GM19463 (cell line): ENCODE measurements at regions not wholly inside any gene's neighbourhood (a gene's known extent, or its start where the extent isn't known, plus 50 kb on each side); places are given as distances from the start of the nearest gene placed in this dataset.
"Not testable (repeated sequence)": the region's sequence is repeated elsewhere in the genome, so short reads cannot be mapped to it uniquely, and the experiment has no call there.

Source experiments
- ATAC-seq: cut with Tn5 transposase; IDR thresholded peaks from one replicate; pipeline ENCODE4 v1.9.1; 2021; ENCODE audit warnings: mild to moderate bottlenecking, moderate library complexity; ENCODE audit not compliant: unreplicated experiment

- ATAC-seq: no peak
Observed at GRCh38 chr4:122100508-122100907, 51.6 kb upstream of the BLTP1 start.

- no peak for ATAC-seq
Observed at GRCh38 chr4:122099896-122100295, 52.2 kb upstream of the BLTP1 start.

- no peak for ATAC-seq
Observed at GRCh38 chr4:122091836-122092405, 60.2 kb upstream of the BLTP1 start.

GRCh38 chr4:122091397-122091796, 60.7 kb upstream of the BLTP1 start:
- no peak for ATAC-seq

- no peak for ATAC-seq
Observed at GRCh38 chr4:122090989-122091388, 61.1 kb upstream of the BLTP1 start.

- ATAC-seq: no peak
Observed at GRCh38 chr4:122086338-122087065, 65.6 kb upstream of the BLTP1 start.

GRCh38 chr4:122083989-122084388, 68.1 kb upstream of the BLTP1 start:
- no peak for ATAC-seq

- ATAC-seq: no peak
Observed at GRCh38 chr4:122083351-122083750, 68.8 kb upstream of the BLTP1 start.

GRCh38 chr4:122082661-122083060, 69.5 kb upstream of the BLTP1 start:
- no peak for ATAC-seq

GRCh38 chr4:122077653-122078052, 74.5 kb upstream of the BLTP1 start:
- ATAC-seq: not testable (repeated sequence)

GRCh38 chr4:122076835-122077234, 75.3 kb upstream of the BLTP1 start:
- not testable (repeated sequence) for ATAC-seq

- no peak for ATAC-seq
Observed at GRCh38 chr4:122073615-122074014, 78.5 kb upstream of the BLTP1 start.

- no peak for ATAC-seq
Observed at GRCh38 chr4:122065915-122066314, 86.2 kb upstream of the BLTP1 start.

GRCh38 chr4:122065149-122065548, 87.0 kb upstream of the BLTP1 start:
- ATAC-seq: no peak

GRCh38 chr4:122053186-122053585, 98.9 kb upstream of the BLTP1 start:
- no peak for ATAC-seq

- ATAC-seq: no peak
Observed at GRCh38 chr4:122052677-122053076, 99.5 kb upstream of the BLTP1 start.

GRCh38 chr4:122050841-122051240, 99.0 kb upstream of the TRPC3 start:
- no peak for ATAC-seq

- no peak for ATAC-seq
Observed at GRCh38 chr4:122047456-122048425, 95.9 kb upstream of the TRPC3 start.

- ATAC-seq: no peak
Observed at GRCh38 chr4:122046255-122046654, 94.4 kb upstream of the TRPC3 start.

- ATAC-seq: no peak
Observed at GRCh38 chr4:122045533-122045932, 93.7 kb upstream of the TRPC3 start.

- no peak for ATAC-seq
Observed at GRCh38 chr4:122044501-122044900, 92.6 kb upstream of the TRPC3 start.

GRCh38 chr4:122041312-122041711, 89.5 kb upstream of the TRPC3 start:
- ATAC-seq: no peak
